Neural crest cell (in vitro differentiated cells): ENCODE measurements at regions not wholly inside any gene's neighbourhood (a gene's known extent, or its start where the extent isn't known, plus 50 kb on each side); places are given as distances from the start of the nearest gene placed in this dataset.
"Not testable (repeated sequence)": the region's sequence is repeated elsewhere in the genome, so short reads cannot be mapped to it uniquely, and the experiment has no call there.

Experiments used
- DNase-seq: peaks from one replicate; pipeline ENCODE4 v3.0.0; 2021; ENCODE audit warnings: low read depth, mixed read lengths, low spot score
- H3K27ac Mint-ChIP-seq: one replicate; pipeline ENCODE4 v1.8.0; 2021; ENCODE audit warnings: mild to moderate bottlenecking, mixed read lengths; ENCODE audit not compliant: unreplicated experiment
- H3K27me3 Mint-ChIP-seq: 2 replicates; pipeline ENCODE4 v1.8.0; 2021; ENCODE audit warnings: low read depth, mild to moderate bottlenecking, mixed read lengths
- H3K36me3 Mint-ChIP-seq: 2 replicates; pipeline ENCODE4 v1.8.0; 2021; ENCODE audit warnings: low read depth, mild to moderate bottlenecking, mixed read lengths
- H3K4me1 Mint-ChIP-seq: 2 replicates; pipeline ENCODE4 v1.8.0; 2021; ENCODE audit warnings: mixed read lengths
- H3K4me3 Mint-ChIP-seq: one replicate; pipeline ENCODE4 v1.8.0; 2021; ENCODE audit warnings: mild to moderate bottlenecking, mixed read lengths
- H3K9me3 Mint-ChIP-seq: 2 replicates; pipeline ENCODE4 v1.8.0; 2021; ENCODE audit warnings: mixed read lengths
- CTCF ChIP-seq: fragments of 200-600 bp; sonication (generic); conservative IDR thresholded peaks from 2 replicates; pipeline ENCODE4 v1.5.0; 2021; ENCODE audit warnings: antibody characterized with exemption, mild to moderate bottlenecking

DNA sequence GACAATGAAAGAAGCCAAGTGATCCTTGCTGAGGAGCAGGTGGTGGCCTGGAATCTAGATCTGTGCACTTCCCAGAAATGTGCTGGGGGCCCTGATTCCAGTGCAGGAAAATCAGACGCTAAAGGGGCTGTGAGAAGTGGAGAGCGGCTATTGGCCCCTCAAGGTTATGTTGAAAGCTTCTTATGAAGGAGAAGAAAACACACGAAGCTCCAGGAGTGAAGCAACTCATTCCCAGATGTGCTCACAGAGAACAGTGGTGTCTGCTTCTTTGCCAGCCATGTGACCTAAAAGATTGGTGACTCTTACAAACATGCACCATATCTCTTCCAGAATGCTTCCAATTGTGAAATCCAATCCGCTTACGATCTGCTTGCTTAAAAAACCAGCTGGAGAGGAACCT, 679.3 kb upstream of the IGFBP3 start:
- Mint-ChIP-seq H3K36me3 (no peaks in the 10 kb centered on the region), H3K27ac (peak overlapping the region; percentile 47), H3K4me3 (no peak overlapping the region), H3K4me1 (peaks cover 12% of the 10 kb centered on the region), H3K27me3 (no peaks in the 10 kb centered on the region), H3K9me3 (peaks cover 2% of the 10 kb centered on the region)
- DNase-seq: no peak
- TF ChIP-seq CTCF: no peak

- H3K4me3 Mint-ChIP-seq, H3K4me1 Mint-ChIP-seq, H3K27me3 Mint-ChIP-seq, H3K27ac Mint-ChIP-seq, H3K9me3 Mint-ChIP-seq, H3K36me3 Mint-ChIP-seq, DNase-seq: not testable (repeated sequence)
Observed at GRCh38 chr7:46594831-46595230, 673.8 kb upstream of the IGFBP3 start.

- not testable (repeated sequence) for H3K27me3 Mint-ChIP-seq, H3K4me3 Mint-ChIP-seq, H3K9me3 Mint-ChIP-seq, DNase-seq, H3K36me3 Mint-ChIP-seq, H3K4me1 Mint-ChIP-seq, H3K27ac Mint-ChIP-seq
Observed at GRCh38 chr7:46590918-46591905, 670.1 kb upstream of the IGFBP3 start.

DNA sequence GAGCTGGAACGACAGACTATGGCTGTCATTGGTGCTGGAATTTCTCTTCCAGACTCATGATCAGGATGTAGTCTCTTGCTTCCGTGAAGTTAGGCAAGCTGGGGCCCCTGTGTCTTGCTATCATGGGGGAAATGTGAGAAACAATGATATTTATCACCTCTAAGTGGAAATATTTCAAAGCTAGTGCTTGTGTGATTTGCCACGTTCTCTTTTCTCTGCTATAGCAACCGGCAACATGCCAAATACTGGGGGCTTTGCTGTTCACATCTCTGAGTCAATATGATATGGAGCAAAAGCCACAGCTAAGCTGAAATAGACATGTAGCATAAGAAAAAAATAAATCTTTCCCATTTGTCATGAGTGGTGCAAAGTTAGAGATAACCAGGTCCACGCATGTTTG, 668.2 kb upstream of the IGFBP3 start:
- H3K27me3 Mint-ChIP-seq: no peaks in the 10 kb centered on the region
- no peak overlapping the region for H3K4me3 Mint-ChIP-seq
- H3K4me1 Mint-ChIP-seq: no peaks in the 10 kb centered on the region
- no peak overlapping the region for H3K27ac Mint-ChIP-seq
- no peaks in the 10 kb centered on the region for H3K36me3 Mint-ChIP-seq
- no peak for TF ChIP-seq CTCF
- no peaks in the 10 kb centered on the region for H3K9me3 Mint-ChIP-seq
- no peak for DNase-seq

DNA sequence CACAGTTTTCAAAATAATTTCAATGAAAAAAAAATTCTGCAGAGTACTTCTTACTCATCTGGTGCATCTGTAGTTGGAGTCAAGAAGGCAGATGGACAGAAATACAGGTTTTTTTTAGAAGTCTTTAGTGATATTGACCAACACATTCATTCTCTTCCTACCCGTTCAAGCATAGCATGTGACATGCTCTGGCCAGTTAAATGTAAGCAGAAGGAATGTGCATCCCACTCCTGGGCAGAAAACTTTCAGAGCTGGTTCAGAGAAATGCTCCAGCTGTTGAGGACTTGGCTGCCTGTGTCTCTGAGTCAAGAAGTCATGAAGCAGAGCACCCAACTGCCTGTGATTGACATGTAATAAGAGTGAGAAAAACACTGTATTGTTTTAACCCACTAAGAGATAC, 665.3 kb upstream of the IGFBP3 start:
- Mint-ChIP-seq H3K36me3 (no peaks in the 10 kb centered on the region), H3K27me3 (no peaks in the 10 kb centered on the region), H3K4me3 (no peak overlapping the region), H3K9me3 (no peaks in the 10 kb centered on the region), H3K27ac (no peak overlapping the region), H3K4me1 (no peaks in the 10 kb centered on the region)
- no peak for TF ChIP-seq CTCF
- DNase-seq: no peak

DNA sequence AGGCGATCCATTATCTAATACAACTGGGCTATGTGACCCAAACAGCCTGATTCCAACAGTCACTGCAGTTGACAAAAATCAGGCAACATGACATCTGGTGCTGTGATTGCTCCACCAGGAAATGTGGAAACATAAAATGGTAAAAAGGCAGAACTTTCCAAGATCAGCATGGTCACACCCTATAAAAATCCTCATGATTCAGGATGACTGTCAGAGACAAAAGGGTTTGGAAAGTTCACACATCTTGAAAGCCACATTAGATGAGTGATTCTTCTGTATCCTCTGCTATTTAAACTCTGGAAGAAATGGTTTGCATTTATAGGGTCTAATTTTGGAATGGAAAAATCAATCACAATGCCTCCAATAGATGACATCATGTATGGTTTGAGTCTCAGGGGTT, 662.6 kb upstream of the IGFBP3 start:
- H3K27me3 Mint-ChIP-seq: no peaks in the 10 kb centered on the region
- no peaks in the 10 kb centered on the region for H3K4me1 Mint-ChIP-seq
- H3K36me3 Mint-ChIP-seq: no peaks in the 10 kb centered on the region
- no peak for DNase-seq
- H3K27ac Mint-ChIP-seq: no peak overlapping the region
- no peak for TF ChIP-seq CTCF
- H3K4me3 Mint-ChIP-seq: no peak overlapping the region
- H3K9me3 Mint-ChIP-seq: peaks cover 2% of the 10 kb centered on the region
